HG03135 (cell line): ENCODE measurements at regions not wholly inside any gene's neighbourhood (a gene's known extent, or its start where the extent isn't known, plus 50 kb on each side); places are given as distances from the start of the nearest gene placed in this dataset.

Source experiments
- ATAC-seq: cut with Tn5 transposase; IDR thresholded peaks from one replicate; pipeline ENCODE4 v1.9.1; 2021; ENCODE audit warnings: mild to moderate bottlenecking, moderate library complexity; ENCODE audit not compliant: unreplicated experiment

GRCh38 chr5:68447136-68447929 lies 231.8 kb downstream of the PIK3R1 start:
- ATAC-seq: no peak

- ATAC-seq: no peak
These were observed 233.8 kb downstream of the PIK3R1 start for GRCh38 chr5:68449380-68449779.

GRCh38 chr5:68450245-68450852 lies 234.8 kb downstream of the PIK3R1 start:
- no peak for ATAC-seq

GRCh38 chr5:68452286-68452685 lies 236.7 kb downstream of the PIK3R1 start:
- ATAC-seq: no peak

- ATAC-seq: no peak
These were observed 238.6 kb downstream of the PIK3R1 start for GRCh38 chr5:68454172-68454571.

GRCh38 chr5:68454766-68455165 lies 239.2 kb downstream of the PIK3R1 start:
- ATAC-seq: no peak

- ATAC-seq: no peak
These were observed 239.7 kb downstream of the PIK3R1 start for GRCh38 chr5:68455216-68455615.

GRCh38 chr5:68456756-68457217 lies 241.2 kb downstream of the PIK3R1 start:
- ATAC-seq: no peak

GRCh38 chr5:68457285-68457684 lies 241.7 kb downstream of the PIK3R1 start:
- ATAC-seq: no peak

GRCh38 chr5:68458416-68459021 lies 243.0 kb downstream of the PIK3R1 start:
- no peak for ATAC-seq

- ATAC-seq: no peak
These were observed 243.7 kb downstream of the PIK3R1 start for GRCh38 chr5:68459093-68459809.

- no peak for ATAC-seq
These were observed 244.2 kb downstream of the PIK3R1 start for GRCh38 chr5:68459810-68460139.

GRCh38 chr5:68460147-68460798 lies 244.7 kb downstream of the PIK3R1 start:
- ATAC-seq: peak; percentile 74

GRCh38 chr5:68463606-68464005 lies 248.1 kb downstream of the PIK3R1 start:
- no peak for ATAC-seq

GRCh38 chr5:68464424-68464823 lies 248.9 kb downstream of the PIK3R1 start:
- no peak for ATAC-seq

GRCh38 chr5:68465133-68465532 lies 249.6 kb downstream of the PIK3R1 start:
- ATAC-seq: no peak

- no peak for ATAC-seq
These were observed 250.5 kb downstream of the PIK3R1 start for GRCh38 chr5:68465934-68466551.

- ATAC-seq: no peak
These were observed 251.7 kb downstream of the PIK3R1 start for GRCh38 chr5:68467208-68467607.

GRCh38 chr5:68467794-68468193 lies 252.2 kb downstream of the PIK3R1 start:
- ATAC-seq: no peak

- no peak for ATAC-seq
These were observed 252.8 kb downstream of the PIK3R1 start for GRCh38 chr5:68468322-68468721.
